PFSK-1 (cell line): ENCODE measurements at regions not wholly inside any gene's neighbourhood (a gene's known extent, or its start where the extent isn't known, plus 50 kb on each side); places are given as distances from the start of the nearest gene placed in this dataset.
A peak's percentile ranks its signal among the peaks of the same experiment; 100 is the strongest.

Source experiments
- POLR2AphosphoS5 ChIP-seq: IDR thresholded peaks from 2 replicates; pipeline ENCODE4 v1.6.1; 2012; ENCODE audit warnings: low read depth, mild to moderate bottlenecking, control low read depth, low read length, moderate library complexity
- SIN3A ChIP-seq: IDR thresholded peaks from 2 replicates; pipeline ENCODE4 v1.6.1; 2012; ENCODE audit warnings: mild to moderate bottlenecking, low read length, moderate library complexity, borderline replicate concordance; ENCODE audit not compliant: insufficient read depth
- TAF1 ChIP-seq: IDR thresholded peaks from 2 replicates; pipeline ENCODE4 v1.6.1; 2012; ENCODE audit warnings: low read length, control low read depth, borderline replicate concordance; ENCODE audit not compliant: insufficient read depth
- TF ChIP-seq, protein P1 (sequence below), 2 experiments: IDR thresholded peaks; 2 replicates each; pipeline versions ENCODE4 v1.6.1 to v1.8.0; 2011 to 2012; ENCODE audit warnings: low read depth in 2 of 2, low read length in 2 of 2, control low read depth in 1 of 2, inconsistent platforms in 1 of 2, mild to moderate bottlenecking in 1 of 2, moderate library complexity in 1 of 2; ENCODE audit not compliant: insufficient read depth in 1 of 2

DNA sequence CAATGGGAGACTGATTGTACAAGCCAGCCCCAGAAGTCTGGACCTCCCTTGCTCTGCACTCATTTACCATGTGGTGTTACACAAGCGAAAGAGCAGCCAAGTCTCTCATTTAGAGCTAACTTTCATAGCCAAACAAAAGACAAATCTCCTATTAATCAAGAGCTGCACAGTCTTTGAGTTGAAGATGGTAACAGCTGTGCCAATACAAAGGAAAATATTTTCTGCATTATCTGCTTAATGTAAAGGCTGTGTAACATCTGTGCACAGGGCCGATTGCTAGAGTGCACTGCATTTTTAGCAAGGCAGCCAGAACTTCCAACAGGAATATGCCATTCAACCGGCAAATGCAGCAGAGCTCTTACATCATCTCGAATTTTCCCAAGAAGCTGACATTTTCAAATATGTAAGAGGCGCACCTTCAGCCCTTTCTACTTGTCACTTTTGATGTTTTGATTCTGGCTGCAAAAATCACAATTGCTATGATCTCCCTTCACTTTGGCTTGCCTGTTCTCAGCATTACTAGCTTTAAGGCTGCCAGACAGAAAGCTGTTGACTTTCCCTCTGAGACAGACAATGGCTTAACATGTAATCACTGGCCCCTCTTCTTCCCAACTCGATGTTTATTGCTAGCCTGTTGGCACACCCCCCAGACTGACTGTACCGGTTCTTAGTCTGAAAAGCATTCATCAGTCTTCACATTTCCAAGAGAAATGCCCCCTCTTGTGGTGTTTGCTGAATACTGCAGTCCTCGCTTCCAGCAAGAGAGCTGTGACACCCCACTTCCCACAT lies 96.9 kb upstream of the TANK start:
- TF ChIP-seq SIN3A (0 out of 2 replicates have a peak, but pooled peaks have one; percentile 25), POLR2AphosphoS5 (no peak), TAF1 (no peak)
- TF ChIP-seq, protein P1, sequence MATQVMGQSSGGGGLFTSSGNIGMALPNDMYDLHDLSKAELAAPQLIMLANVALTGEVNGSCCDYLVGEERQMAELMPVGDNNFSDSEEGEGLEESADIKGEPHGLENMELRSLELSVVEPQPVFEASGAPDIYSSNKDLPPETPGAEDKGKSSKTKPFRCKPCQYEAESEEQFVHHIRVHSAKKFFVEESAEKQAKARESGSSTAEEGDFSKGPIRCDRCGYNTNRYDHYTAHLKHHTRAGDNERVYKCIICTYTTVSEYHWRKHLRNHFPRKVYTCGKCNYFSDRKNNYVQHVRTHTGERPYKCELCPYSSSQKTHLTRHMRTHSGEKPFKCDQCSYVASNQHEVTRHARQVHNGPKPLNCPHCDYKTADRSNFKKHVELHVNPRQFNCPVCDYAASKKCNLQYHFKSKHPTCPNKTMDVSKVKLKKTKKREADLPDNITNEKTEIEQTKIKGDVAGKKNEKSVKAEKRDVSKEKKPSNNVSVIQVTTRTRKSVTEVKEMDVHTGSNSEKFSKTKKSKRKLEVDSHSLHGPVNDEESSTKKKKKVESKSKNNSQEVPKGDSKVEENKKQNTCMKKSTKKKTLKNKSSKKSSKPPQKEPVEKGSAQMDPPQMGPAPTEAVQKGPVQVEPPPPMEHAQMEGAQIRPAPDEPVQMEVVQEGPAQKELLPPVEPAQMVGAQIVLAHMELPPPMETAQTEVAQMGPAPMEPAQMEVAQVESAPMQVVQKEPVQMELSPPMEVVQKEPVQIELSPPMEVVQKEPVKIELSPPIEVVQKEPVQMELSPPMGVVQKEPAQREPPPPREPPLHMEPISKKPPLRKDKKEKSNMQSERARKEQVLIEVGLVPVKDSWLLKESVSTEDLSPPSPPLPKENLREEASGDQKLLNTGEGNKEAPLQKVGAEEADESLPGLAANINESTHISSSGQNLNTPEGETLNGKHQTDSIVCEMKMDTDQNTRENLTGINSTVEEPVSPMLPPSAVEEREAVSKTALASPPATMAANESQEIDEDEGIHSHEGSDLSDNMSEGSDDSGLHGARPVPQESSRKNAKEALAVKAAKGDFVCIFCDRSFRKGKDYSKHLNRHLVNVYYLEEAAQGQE (IDR thresholded peaks at IDR 0.05; ENCODE audit: insufficient read depth in 1 of 2, low read depth in 2 of 2, low read length in 2 of 2): no peak
